ENCODE measurements at regions not wholly inside any gene's neighbourhood (a gene's known extent, or its start where the extent isn't known, plus 50 kb on each side); places are given as distances from the start of the nearest gene placed in this dataset.

DNA sequence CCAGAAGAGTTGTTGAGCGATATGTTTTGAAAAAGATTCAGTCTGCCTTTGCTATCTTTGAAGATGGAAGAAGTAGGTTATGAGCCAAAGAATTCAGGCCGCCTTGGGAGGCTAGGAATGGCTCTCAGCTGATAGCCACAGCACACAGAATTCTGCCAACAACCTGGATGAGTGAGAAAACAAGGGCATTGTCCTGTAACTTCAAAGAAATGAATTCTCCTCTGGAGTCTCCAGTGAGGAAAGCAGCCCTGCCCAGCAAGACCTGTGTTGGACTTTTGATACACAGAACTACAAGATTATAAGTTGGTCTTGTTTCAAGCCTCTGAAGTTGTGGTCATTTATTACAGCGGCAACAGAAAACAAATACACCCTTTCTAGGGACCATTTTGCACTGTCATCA, 509.9 kb upstream of the ZNF608 start:
- TF ChIP-seq, protein P1, sequence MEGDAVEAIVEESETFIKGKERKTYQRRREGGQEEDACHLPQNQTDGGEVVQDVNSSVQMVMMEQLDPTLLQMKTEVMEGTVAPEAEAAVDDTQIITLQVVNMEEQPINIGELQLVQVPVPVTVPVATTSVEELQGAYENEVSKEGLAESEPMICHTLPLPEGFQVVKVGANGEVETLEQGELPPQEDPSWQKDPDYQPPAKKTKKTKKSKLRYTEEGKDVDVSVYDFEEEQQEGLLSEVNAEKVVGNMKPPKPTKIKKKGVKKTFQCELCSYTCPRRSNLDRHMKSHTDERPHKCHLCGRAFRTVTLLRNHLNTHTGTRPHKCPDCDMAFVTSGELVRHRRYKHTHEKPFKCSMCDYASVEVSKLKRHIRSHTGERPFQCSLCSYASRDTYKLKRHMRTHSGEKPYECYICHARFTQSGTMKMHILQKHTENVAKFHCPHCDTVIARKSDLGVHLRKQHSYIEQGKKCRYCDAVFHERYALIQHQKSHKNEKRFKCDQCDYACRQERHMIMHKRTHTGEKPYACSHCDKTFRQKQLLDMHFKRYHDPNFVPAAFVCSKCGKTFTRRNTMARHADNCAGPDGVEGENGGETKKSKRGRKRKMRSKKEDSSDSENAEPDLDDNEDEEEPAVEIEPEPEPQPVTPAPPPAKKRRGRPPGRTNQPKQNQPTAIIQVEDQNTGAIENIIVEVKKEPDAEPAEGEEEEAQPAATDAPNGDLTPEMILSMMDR (conservative IDR thresholded peaks at IDR 0.05; ENCODE audit: low read length) = no peak
- TF ChIP-seq EZH2phosphoT487 (IDR thresholded peaks at IDR 0.05; ENCODE audit: borderline replicate concordance, low read depth, low read length) = no peak
